GM23338 (cell line): ENCODE measurements at regions not wholly inside any gene's neighbourhood (a gene's known extent, or its start where the extent isn't known, plus 50 kb on each side); places are given as distances from the start of the nearest gene placed in this dataset.

Experiments used
- ATAC-seq: fragments of 200-7000 bp; cut with Tn5 transposase; 3 replicates; pipeline ENCODE4 v1.9.1; 2020
- DNase-seq: peaks from one replicate; pipeline ENCODE4 v3.0.0-alpha.2; 2015; ENCODE audit warnings: low spot score
- H2AFZ ChIP-seq: fragments of 200-600 bp; sonication (generic); 2 replicates; pipeline ENCODE4 v1.8.0; 2016; ENCODE audit warnings: antibody characterized with exemption, mild to moderate bottlenecking, moderate library complexity
- H3F3A ChIP-seq: fragments of 200-600 bp; sonication (generic); replicated peaks from 2 replicates; pipeline ENCODE4 v1.8.0; 2017; ENCODE audit warnings: antibody characterized with exemption, mixed run types, low read depth
- H3K27ac ChIP-seq: fragments of 200-600 bp; sonication (generic); 2 replicates; pipeline ENCODE4 v1.6.1; 2016; ENCODE audit warnings: low read depth
- H3K27me3 ChIP-seq: fragments of 200-600 bp; sonication (generic); 2 replicates; pipeline ENCODE4 v1.8.0; 2016; ENCODE audit warnings: mild to moderate bottlenecking, mixed run types, moderate library complexity; ENCODE audit not compliant: insufficient read depth
- H3K36me3 ChIP-seq: fragments of 200-600 bp; sonication (generic); 2 replicates; pipeline ENCODE4 v1.8.0; 2016; ENCODE audit warnings: mild to moderate bottlenecking; ENCODE audit not compliant: insufficient read depth
- H3K4me1 ChIP-seq: fragments of 200-600 bp; sonication (generic); 2 replicates; pipeline ENCODE4 v1.8.0; 2016; ENCODE audit warnings: mild to moderate bottlenecking, moderate library complexity; ENCODE audit not compliant: insufficient read depth
- H3K4me2 ChIP-seq: fragments of 200-600 bp; sonication (generic); 2 replicates; pipeline ENCODE4 v1.7.1; 2017; ENCODE audit warnings: mixed run types
- H3K4me3 ChIP-seq: fragments of 200-600 bp; sonication (generic); 2 replicates; pipeline ENCODE4 v1.6.1; 2016; ENCODE audit warnings: mixed run types
- H3K79me2 ChIP-seq: fragments of 200-600 bp; sonication (generic); replicated peaks from 2 replicates; pipeline ENCODE4 v1.8.0; 2017; ENCODE audit warnings: mild to moderate bottlenecking; ENCODE audit not compliant: insufficient read depth
- H3K9me2 ChIP-seq: fragments of 200-600 bp; sonication (generic); 2 replicates; pipeline ENCODE4 v1.8.0; 2017; ENCODE audit not compliant: insufficient read depth
- H4K20me1 ChIP-seq: fragments of 200-600 bp; sonication (generic); replicated peaks from 2 replicates; pipeline ENCODE4 v1.8.0; 2017; ENCODE audit warnings: mild to moderate bottlenecking; ENCODE audit not compliant: insufficient read depth
- H3K27ac Mint-ChIP-seq: 2 replicates; pipeline ENCODE4 v1.8.0; 2020; ENCODE audit warnings: inconsistent platforms, mild to moderate bottlenecking, moderate library complexity, mixed read lengths
- H3K27me3 Mint-ChIP-seq: 3 replicates; pipeline ENCODE4 v1.8.0; 2022; ENCODE audit warnings: low read depth, mild to moderate bottlenecking, moderate library complexity, mixed read lengths, inconsistent platforms; ENCODE audit not compliant: insufficient read depth, poor library complexity
- H3K36me3 Mint-ChIP-seq: 3 replicates; pipeline ENCODE4 v1.8.0; 2021; ENCODE audit warnings: low read depth, mild to moderate bottlenecking, inconsistent platforms, moderate library complexity, mixed read lengths
- H3K4me1 Mint-ChIP-seq: 3 replicates; pipeline ENCODE4 v1.8.0; 2020; ENCODE audit warnings: mild to moderate bottlenecking, inconsistent platforms, mixed read lengths
- H3K4me3 Mint-ChIP-seq: 3 replicates; pipeline ENCODE4 v1.8.0; 2021; ENCODE audit warnings: moderate library complexity, mild to moderate bottlenecking, inconsistent platforms, mixed read lengths
- H3K9me3 Mint-ChIP-seq: 3 replicates; pipeline ENCODE4 v1.8.0; 2020; ENCODE audit warnings: moderate library complexity, mild to moderate bottlenecking, inconsistent platforms, mixed read lengths
- CREB1 ChIP-seq: fragments of 250-450 bp; sonication (Bioruptor Pico); IDR thresholded peaks from 2 replicates; pipeline ENCODE4 v1.5.0; 2020; ENCODE audit warnings: low read depth, mild to moderate bottlenecking, moderate library complexity
- EZH2 ChIP-seq: fragments of 200-600 bp; sonication (generic); IDR thresholded peaks from one replicate; pipeline ENCODE4 v1.8.0; 2017; ENCODE audit warnings: antibody characterized with exemption, mild to moderate bottlenecking, low read depth; ENCODE audit not compliant: unreplicated experiment
- EZH2phosphoT487 ChIP-seq: fragments of 200-600 bp; sonication (generic); IDR thresholded peaks from one replicate; pipeline ENCODE4 v1.8.1; 2018; ENCODE audit warnings: antibody characterized with exemption; ENCODE audit not compliant: unreplicated experiment
- JUNB ChIP-seq: IDR thresholded peaks from one replicate; pipeline ENCODE4 v1.6.1; 2016; ENCODE audit warnings: antibody characterized with exemption; ENCODE audit not compliant: unreplicated experiment
- NANOG ChIP-seq: IDR thresholded peaks from 2 replicates; pipeline ENCODE4 v1.6.1; 2016; ENCODE audit warnings: antibody characterized with exemption, borderline replicate concordance
- POLR2AphosphoS5 ChIP-seq: IDR thresholded peaks from 2 replicates; pipeline ENCODE4 v1.6.1; 2016; ENCODE audit warnings: antibody characterized with exemption, low read depth
- STAT1 ChIP-seq: IDR thresholded peaks from one replicate; pipeline ENCODE4 v1.6.1; 2016; ENCODE audit warnings: antibody characterized with exemption; ENCODE audit not compliant: unreplicated experiment
- ZNF114 ChIP-seq: fragments of 250-450 bp; sonication (Bioruptor Pico); IDR thresholded peaks from 2 replicates; pipeline ENCODE4 v1.5.0; 2020; ENCODE audit warnings: mild to moderate bottlenecking, moderate library complexity
- ZNF331 ChIP-seq: fragments of 250-450 bp; sonication (Bioruptor Pico); IDR thresholded peaks from 2 replicates; pipeline ENCODE4 v1.5.0; 2020; ENCODE audit warnings: low read depth, mild to moderate bottlenecking, moderate library complexity
- TF ChIP-seq, protein P1 (sequence below): IDR thresholded peaks from 2 replicates; pipeline ENCODE4 v1.6.1; 2016; ENCODE audit warnings: antibody characterized with exemption
- TF ChIP-seq, protein P2 (sequence below): fragments of 250-450 bp; sonication (Bioruptor Pico); IDR thresholded peaks from 2 replicates; pipeline ENCODE4 v1.5.0; 2020; ENCODE audit warnings: mild to moderate bottlenecking, moderate library complexity
- TF ChIP-seq, protein P3 (sequence below): IDR thresholded peaks from one replicate; pipeline ENCODE4 v1.6.1; 2018; ENCODE audit warnings: antibody characterized with exemption; ENCODE audit not compliant: unreplicated experiment
- TF ChIP-seq, protein P4 (sequence below), 2 experiments: fragments of 200-600 bp in 1 of 2; sonication (generic) in 1 of 2; conservative IDR thresholded peaks; 2 replicates each; pipeline versions ENCODE4 v1.5.1 to v1.6.1; 2016 to 2017; ENCODE audit warnings: antibody characterized with exemption in 2 of 2, low read depth in 2 of 2, mild to moderate bottlenecking in 2 of 2, moderate library complexity in 1 of 2

DNA sequence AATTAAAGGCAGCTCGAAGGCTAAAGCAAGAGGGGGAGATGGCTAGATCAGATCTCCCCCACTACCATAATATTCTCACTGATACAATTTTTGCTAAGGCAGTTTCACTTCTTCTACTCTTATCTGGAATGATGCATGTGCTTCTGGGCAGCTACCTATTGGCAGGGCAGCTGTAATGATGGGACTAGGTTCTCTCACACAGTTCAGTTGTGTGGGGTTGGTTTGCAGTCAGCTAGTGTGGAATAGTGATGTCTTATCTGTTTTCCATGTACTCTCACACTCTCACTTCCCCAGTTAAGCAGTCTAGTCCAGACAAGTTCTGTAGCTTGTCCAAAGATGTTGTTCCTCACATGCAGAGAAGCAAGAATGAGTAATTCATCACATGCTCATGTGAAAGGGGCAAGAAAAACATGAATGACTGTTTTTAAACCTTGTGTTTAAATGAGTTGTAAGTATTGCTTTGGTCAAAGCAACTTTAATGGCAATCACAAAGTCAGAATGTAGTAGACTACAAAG, 836.1 kb downstream of the CBLN2 start:
- no peaks in the 10 kb centered on the region for H3K79me2 ChIP-seq
- H4K20me1 ChIP-seq: no peaks in the 10 kb centered on the region
- H3K9me2 ChIP-seq: no peaks in the 10 kb centered on the region
- no peak overlapping the region for H3K4me2 ChIP-seq
- ATAC-seq (no peak), DNase-seq (no peak)
- peaks cover 9% of the 10 kb centered on the region; the same call in 1 of the 2 replicates for H3K36me3 ChIP-seq
- peaks cover 2% of the 10 kb centered on the region for H3K27me3 Mint-ChIP-seq
- H3K27me3 ChIP-seq: no peaks in the 10 kb centered on the region
- no peaks in the 10 kb centered on the region for H3K4me1 ChIP-seq
- no peak overlapping the region for H3K4me3 Mint-ChIP-seq
- no peaks in the 10 kb centered on the region for H3F3A ChIP-seq
- H3K27ac Mint-ChIP-seq: no peak overlapping the region
- H3K36me3 Mint-ChIP-seq: peaks cover 30% of the 10 kb centered on the region; the same call in 2 of the 3 replicates
- H3K4me1 Mint-ChIP-seq: no peaks in the 10 kb centered on the region
- TF ChIP-seq, protein P1, sequence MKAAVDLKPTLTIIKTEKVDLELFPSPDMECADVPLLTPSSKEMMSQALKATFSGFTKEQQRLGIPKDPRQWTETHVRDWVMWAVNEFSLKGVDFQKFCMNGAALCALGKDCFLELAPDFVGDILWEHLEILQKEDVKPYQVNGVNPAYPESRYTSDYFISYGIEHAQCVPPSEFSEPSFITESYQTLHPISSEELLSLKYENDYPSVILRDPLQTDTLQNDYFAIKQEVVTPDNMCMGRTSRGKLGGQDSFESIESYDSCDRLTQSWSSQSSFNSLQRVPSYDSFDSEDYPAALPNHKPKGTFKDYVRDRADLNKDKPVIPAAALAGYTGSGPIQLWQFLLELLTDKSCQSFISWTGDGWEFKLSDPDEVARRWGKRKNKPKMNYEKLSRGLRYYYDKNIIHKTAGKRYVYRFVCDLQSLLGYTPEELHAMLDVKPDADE: no peak
- TF ChIP-seq, protein P2, sequence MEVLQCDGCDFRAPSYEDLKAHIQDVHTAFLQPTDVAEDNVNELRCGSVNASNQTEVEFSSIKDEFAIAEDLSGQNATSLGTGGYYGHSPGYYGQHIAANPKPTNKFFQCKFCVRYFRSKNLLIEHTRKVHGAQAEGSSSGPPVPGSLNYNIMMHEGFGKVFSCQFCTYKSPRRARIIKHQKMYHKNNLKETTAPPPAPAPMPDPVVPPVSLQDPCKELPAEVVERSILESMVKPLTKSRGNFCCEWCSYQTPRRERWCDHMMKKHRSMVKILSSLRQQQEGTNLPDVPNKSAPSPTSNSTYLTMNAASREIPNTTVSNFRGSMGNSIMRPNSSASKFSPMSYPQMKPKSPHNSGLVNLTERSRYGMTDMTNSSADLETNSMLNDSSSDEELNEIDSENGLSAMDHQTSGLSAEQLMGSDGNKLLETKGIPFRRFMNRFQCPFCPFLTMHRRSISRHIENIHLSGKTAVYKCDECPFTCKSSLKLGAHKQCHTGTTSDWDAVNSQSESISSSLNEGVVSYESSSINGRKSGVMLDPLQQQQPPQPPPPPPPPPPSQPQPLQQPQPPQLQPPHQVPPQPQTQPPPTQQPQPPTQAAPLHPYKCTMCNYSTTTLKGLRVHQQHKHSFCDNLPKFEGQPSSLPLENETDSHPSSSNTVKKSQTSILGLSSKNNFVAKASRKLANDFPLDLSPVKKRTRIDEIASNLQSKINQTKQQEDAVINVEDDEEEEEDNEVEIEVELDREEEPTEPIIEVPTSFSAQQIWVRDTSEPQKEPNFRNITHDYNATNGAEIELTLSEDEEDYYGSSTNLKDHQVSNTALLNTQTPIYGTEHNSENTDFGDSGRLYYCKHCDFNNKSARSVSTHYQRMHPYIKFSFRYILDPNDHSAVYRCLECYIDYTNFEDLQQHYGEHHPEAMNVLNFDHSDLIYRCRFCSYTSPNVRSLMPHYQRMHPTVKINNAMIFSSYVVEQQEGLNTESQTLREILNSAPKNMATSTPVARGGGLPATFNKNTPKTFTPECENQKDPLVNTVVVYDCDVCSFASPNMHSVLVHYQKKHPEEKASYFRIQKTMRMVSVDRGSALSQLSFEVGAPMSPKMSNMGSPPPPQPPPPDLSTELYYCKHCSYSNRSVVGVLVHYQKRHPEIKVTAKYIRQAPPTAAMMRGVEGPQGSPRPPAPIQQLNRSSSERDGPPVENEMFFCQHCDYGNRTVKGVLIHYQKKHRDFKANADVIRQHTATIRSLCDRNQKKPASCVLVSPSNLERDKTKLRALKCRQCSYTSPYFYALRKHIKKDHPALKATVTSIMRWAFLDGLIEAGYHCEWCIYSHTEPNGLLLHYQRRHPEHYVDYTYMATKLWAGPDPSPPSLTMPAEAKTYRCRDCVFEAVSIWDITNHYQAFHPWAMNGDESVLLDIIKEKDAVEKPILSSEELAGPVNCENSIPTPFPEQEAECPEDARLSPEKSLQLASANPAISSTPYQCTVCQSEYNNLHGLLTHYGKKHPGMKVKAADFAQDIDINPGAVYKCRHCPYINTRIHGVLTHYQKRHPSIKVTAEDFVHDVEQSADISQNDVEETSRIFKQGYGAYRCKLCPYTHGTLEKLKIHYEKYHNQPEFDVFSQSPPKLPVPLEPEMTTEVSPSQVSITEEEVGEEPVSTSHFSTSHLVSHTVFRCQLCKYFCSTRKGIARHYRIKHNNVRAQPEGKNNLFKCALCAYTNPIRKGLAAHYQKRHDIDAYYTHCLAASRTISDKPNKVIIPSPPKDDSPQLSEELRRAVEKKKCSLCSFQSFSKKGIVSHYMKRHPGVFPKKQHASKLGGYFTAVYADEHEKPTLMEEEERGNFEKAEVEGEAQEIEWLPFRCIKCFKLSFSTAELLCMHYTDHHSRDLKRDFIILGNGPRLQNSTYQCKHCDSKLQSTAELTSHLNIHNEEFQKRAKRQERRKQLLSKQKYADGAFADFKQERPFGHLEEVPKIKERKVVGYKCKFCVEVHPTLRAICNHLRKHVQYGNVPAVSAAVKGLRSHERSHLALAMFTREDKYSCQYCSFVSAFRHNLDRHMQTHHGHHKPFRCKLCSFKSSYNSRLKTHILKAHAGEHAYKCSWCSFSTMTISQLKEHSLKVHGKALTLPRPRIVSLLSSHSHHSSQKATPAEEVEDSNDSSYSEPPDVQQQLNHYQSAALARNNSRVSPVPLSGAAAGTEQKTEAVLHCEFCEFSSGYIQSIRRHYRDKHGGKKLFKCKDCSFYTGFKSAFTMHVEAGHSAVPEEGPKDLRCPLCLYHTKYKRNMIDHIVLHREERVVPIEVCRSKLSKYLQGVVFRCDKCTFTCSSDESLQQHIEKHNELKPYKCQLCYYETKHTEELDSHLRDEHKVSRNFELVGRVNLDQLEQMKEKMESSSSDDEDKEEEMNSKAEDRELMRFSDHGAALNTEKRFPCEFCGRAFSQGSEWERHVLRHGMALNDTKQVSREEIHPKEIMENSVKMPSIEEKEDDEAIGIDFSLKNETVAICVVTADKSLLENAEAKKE (CRISPR knock-in tag): no peak
- TF ChIP-seq EZH2: no peak
- TF ChIP-seq NANOG: no peak
- TF ChIP-seq ZNF331 (CRISPR knock-in tag): no peak
- no peak for TF ChIP-seq ZNF114
- no peak for TF ChIP-seq EZH2phosphoT487
- TF ChIP-seq CREB1 (CRISPR knock-in tag): no peak
- TF ChIP-seq, protein P3, sequence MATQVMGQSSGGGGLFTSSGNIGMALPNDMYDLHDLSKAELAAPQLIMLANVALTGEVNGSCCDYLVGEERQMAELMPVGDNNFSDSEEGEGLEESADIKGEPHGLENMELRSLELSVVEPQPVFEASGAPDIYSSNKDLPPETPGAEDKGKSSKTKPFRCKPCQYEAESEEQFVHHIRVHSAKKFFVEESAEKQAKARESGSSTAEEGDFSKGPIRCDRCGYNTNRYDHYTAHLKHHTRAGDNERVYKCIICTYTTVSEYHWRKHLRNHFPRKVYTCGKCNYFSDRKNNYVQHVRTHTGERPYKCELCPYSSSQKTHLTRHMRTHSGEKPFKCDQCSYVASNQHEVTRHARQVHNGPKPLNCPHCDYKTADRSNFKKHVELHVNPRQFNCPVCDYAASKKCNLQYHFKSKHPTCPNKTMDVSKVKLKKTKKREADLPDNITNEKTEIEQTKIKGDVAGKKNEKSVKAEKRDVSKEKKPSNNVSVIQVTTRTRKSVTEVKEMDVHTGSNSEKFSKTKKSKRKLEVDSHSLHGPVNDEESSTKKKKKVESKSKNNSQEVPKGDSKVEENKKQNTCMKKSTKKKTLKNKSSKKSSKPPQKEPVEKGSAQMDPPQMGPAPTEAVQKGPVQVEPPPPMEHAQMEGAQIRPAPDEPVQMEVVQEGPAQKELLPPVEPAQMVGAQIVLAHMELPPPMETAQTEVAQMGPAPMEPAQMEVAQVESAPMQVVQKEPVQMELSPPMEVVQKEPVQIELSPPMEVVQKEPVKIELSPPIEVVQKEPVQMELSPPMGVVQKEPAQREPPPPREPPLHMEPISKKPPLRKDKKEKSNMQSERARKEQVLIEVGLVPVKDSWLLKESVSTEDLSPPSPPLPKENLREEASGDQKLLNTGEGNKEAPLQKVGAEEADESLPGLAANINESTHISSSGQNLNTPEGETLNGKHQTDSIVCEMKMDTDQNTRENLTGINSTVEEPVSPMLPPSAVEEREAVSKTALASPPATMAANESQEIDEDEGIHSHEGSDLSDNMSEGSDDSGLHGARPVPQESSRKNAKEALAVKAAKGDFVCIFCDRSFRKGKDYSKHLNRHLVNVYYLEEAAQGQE: no peak
- TF ChIP-seq JUNB: no peak
- no peak for TF ChIP-seq STAT1
- TF ChIP-seq POLR2AphosphoS5: no peak
- TF ChIP-seq, protein P4, sequence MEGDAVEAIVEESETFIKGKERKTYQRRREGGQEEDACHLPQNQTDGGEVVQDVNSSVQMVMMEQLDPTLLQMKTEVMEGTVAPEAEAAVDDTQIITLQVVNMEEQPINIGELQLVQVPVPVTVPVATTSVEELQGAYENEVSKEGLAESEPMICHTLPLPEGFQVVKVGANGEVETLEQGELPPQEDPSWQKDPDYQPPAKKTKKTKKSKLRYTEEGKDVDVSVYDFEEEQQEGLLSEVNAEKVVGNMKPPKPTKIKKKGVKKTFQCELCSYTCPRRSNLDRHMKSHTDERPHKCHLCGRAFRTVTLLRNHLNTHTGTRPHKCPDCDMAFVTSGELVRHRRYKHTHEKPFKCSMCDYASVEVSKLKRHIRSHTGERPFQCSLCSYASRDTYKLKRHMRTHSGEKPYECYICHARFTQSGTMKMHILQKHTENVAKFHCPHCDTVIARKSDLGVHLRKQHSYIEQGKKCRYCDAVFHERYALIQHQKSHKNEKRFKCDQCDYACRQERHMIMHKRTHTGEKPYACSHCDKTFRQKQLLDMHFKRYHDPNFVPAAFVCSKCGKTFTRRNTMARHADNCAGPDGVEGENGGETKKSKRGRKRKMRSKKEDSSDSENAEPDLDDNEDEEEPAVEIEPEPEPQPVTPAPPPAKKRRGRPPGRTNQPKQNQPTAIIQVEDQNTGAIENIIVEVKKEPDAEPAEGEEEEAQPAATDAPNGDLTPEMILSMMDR (conservative IDR thresholded peaks at IDR 0.05; ENCODE audit: low read depth in 2 of 2): no peak
- H3K4me3 ChIP-seq: no peak overlapping the region
- no peak overlapping the region for H2AFZ ChIP-seq
- peaks cover 90% of the 10 kb centered on the region for H3K9me3 Mint-ChIP-seq
- H3K27ac ChIP-seq: no peak overlapping the region
